Activated T-cell treated with anti-CD3 and anti-CD28 coated beads, Interleukin-2, amount 50 U/mL, for 24 hours (primary cell): ENCODE measurements at regions not wholly inside any gene's neighbourhood (a gene's known extent, or its start where the extent isn't known, plus 50 kb on each side); places are given as distances from the start of the nearest gene placed in this dataset.

Experiments
- DNase-seq: peaks from one replicate; pipeline ENCODE4 v3.0.0-alpha.2; 2020
- H3K27ac Mint-ChIP-seq: 2 replicates; pipeline ENCODE4 v1.8.0; 2020; ENCODE audit warnings: mild to moderate bottlenecking, mixed read lengths
- H3K27me3 Mint-ChIP-seq: 2 replicates; pipeline ENCODE4 v1.8.0; 2020; ENCODE audit warnings: mixed read lengths
- H3K36me3 Mint-ChIP-seq: 2 replicates; pipeline ENCODE4 v1.8.0; 2020; ENCODE audit warnings: low read depth, mixed read lengths
- H3K4me1 Mint-ChIP-seq: 2 replicates; pipeline ENCODE4 v1.8.0; 2020; ENCODE audit warnings: low read depth, mixed read lengths
- H3K4me3 Mint-ChIP-seq: 2 replicates; pipeline ENCODE4 v1.8.0; 2020; ENCODE audit warnings: mild to moderate bottlenecking, moderate library complexity, mixed read lengths
- H3K9me3 Mint-ChIP-seq: 2 replicates; pipeline ENCODE4 v1.8.0; 2020; ENCODE audit warnings: mixed read lengths

DNA sequence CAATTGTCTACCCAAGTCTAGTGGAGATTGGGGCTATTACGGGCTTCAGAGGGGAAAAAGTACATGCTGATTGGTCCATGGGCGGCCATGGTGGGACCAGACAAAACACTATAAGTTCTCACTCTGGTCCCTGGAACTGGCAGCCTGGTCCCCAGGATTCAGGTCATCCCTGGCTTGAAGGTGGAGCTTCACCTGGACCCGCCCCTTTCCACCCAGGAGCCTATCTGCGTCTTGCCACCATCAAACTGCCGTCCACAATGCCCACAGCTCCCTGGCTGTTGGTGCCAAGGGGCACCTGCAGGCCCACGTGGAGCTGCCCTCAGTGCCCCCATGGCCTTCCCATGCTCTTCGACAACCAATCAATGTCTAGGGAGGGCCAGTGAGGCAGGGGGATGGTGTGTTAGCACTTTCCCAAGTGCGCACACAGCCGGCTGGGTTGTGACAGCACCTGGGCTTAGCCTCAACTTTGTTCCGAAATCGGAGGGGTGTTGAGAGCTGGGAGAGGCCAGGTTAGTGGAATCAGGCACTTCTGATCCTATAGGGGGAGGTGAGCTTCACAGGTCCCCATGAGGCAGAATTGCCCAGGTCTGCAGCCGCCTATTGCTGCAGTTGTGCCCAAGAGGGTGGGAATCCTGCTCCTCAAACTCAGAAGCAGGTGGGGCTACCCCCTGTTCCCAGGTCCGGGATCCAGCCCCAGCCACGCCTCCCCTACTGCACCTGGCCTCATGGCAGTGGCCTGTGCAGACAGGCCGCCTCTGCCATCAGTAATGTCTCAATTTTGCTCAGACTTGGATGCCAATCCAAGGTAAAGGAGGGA is 1369.4 kb upstream of the PRMT6 start:
- Mint-ChIP-seq H3K36me3 (no peaks in the 10 kb centered on the region), H3K9me3 (peaks cover 9% of the 10 kb centered on the region), H3K27ac (no peak overlapping the region), H3K4me3 (no peak overlapping the region), H3K4me1 (no peaks in the 10 kb centered on the region), H3K27me3 (no peaks in the 10 kb centered on the region)
- DNase-seq = no peak

DNA sequence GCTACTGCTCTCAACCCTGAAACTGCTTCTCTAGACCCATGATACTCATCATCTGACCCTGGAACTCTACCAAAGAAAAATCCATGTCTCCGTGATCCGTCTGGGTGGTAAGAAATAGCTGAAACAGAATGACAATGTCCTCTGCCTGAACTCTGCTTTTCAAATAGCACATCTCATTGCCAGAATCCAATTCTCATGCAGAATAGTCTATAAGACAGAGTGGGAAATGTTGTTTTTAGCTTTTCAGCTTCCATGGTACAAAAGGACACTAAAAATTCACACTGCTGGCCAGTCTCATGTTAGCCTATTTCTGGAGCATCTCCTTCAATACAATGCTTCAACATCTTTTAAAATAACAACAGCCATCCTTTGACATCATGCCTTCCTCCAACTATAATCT is 1355.8 kb upstream of the PRMT6 start:
- Mint-ChIP-seq H3K27ac (no peak overlapping the region), H3K4me3 (no peak overlapping the region), H3K9me3 (peaks cover 20% of the 10 kb centered on the region), H3K36me3 (no peaks in the 10 kb centered on the region), H3K4me1 (no peaks in the 10 kb centered on the region), H3K27me3 (no peaks in the 10 kb centered on the region)
- no peak for DNase-seq

DNA sequence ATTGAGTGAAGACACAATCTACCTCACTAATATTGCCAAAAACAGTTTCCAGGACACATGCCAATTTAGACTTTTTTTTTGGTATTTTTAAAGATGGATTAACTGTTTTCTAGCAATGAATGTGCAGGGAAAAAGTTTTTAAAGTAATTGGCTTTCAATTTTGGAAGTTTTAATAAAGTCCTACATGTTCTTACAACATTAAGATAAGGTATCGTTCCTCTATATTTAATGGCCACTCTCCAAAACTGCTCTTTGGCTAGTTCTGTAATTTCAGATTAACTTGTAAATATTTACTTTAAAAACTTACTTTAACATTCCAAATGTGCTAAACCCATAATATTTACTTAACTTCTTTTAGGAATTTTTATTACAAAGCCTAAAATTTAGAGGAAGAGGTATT is 1332.2 kb upstream of the PRMT6 start:
- Mint-ChIP-seq H3K4me1 (no peaks in the 10 kb centered on the region), H3K27ac (no peak overlapping the region), H3K36me3 (no peaks in the 10 kb centered on the region), H3K9me3 (peaks cover 7% of the 10 kb centered on the region), H3K4me3 (no peak overlapping the region), H3K27me3 (no peaks in the 10 kb centered on the region)
- DNase-seq = no peak

DNA sequence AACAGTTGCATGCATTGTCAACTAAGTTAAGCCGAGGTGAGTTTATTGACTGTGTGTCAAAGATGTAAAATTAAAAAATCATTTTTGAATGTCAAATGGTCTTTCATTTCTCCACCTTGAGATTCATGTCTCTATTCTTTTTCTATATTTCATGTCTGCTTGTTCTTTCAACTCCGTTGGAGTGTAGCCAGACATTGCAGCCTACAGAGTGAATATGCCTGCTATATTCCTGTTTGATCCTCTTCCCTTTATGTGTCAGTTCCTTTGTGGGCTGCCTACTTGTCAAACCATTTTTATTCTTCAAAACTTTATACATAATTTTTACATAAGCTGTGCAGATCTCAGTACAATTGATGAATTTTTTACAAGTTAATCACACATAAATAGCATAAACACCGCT is 1325.8 kb upstream of the PRMT6 start:
- Mint-ChIP-seq H3K36me3 (no peaks in the 10 kb centered on the region), H3K9me3 (peaks cover 2% of the 10 kb centered on the region), H3K27me3 (no peaks in the 10 kb centered on the region), H3K27ac (no peak overlapping the region), H3K4me1 (no peaks in the 10 kb centered on the region), H3K4me3 (no peak overlapping the region)
- DNase-seq = no peak

DNA sequence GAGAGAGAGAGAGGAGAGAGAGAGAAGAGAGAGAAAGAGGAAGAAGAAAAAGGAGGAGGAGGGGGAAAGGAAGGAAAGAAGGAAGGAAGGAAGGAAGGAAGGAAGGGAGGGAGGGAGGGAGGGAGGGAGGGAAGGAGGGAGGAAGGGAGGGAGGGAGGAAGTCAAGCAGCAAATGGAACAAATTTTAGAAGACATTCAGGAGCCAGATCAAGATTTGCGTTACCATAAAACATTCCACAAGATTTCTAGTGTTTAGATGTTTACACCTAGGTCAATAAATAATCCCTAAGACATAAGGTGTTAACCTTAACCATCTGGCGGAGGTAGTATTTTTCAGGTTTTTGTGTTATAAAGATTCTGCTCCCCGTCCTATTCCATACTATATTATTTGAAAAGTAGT is 1320.1 kb upstream of the PRMT6 start:
- DNase-seq = no peak
- Mint-ChIP-seq H3K27ac (no peak overlapping the region), H3K9me3 (peaks cover 14% of the 10 kb centered on the region), H3K4me1 (no peaks in the 10 kb centered on the region), H3K36me3 (no peaks in the 10 kb centered on the region), H3K4me3 (no peak overlapping the region), H3K27me3 (no peaks in the 10 kb centered on the region)

DNA sequence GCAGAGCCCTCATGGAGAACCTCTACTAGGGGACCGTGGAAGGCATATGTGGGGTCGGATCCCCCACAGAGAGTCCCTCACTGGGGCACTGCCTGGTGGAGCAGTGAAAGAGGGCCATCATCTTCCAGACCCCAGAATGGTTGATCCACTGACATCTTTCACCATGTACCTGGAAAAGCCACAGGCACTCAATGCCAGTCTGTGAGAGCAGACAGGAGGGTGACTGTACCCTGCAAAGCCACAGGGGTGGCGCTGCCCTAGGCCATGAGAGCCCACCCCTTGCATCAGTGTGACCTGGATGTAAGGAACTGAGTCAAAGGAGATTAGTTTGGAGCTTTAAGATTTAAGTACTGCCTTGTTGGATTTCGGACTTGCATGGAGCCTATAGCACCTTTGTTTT is 1276.7 kb upstream of the PRMT6 start:
- H3K9me3 Mint-ChIP-seq = peaks cover 2% of the 10 kb centered on the region
- H3K27me3 Mint-ChIP-seq = no peaks in the 10 kb centered on the region
- DNase-seq = no peak
- no peak overlapping the region for H3K4me3 Mint-ChIP-seq
- H3K4me1 Mint-ChIP-seq = no peaks in the 10 kb centered on the region
- no peaks in the 10 kb centered on the region for H3K36me3 Mint-ChIP-seq
- no peak overlapping the region for H3K27ac Mint-ChIP-seq

DNA sequence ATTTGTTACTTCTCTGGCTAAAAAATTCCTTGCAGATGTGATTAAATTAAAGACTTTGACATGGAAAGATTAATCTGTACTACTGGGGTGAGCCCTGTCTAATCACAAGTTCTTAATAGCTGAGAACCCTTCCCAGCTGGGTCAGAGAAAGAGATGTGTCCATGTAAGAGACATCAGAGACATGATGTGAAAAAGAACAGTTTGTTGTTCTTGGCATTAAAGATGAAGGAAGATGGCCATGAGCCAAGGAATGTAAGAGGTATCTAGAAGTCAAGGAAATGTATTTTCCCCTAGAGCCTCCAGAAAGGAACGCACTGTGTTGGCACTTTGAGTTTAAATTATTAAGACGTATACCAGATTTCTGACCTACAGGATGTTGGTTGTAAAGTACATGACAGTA is 1271.5 kb upstream of the PRMT6 start:
- H3K27ac Mint-ChIP-seq = no peak overlapping the region
- peaks cover 9% of the 10 kb centered on the region for H3K9me3 Mint-ChIP-seq
- H3K36me3 Mint-ChIP-seq = no peaks in the 10 kb centered on the region
- H3K27me3 Mint-ChIP-seq = no peaks in the 10 kb centered on the region
- no peak overlapping the region for H3K4me3 Mint-ChIP-seq
- H3K4me1 Mint-ChIP-seq = no peaks in the 10 kb centered on the region
- no peak for DNase-seq

DNA sequence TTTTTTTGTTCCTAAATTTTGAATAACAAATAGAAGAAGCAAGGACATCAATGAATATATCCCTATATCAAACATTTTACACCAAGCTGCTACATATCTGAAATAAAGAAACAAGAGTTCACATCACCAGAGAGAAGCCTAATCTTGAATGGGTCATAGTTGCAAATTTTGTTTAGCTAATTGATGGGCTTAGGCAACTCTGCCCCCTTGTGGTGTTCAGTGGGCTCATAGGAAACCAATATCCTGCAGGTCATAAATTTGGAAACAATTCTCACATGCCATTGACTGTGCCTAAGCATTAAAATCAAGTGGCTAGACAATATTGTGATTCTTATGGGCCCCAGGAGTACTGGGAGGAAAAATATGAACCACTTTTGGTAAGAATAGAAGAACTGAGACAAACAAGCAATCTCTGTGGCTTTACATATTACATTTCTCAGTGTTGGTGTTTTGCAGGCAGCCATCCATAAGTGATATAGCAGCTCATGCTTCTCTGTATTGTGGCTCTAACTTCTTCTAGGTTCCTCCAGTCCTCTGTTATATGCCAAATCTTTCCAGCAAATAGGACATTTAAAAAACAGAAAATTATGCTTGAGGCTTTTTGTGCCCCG is 1262.8 kb upstream of the PRMT6 start:
- Mint-ChIP-seq H3K4me1 (no peaks in the 10 kb centered on the region), H3K9me3 (peaks cover 6% of the 10 kb centered on the region), H3K4me3 (no peak overlapping the region), H3K27me3 (no peaks in the 10 kb centered on the region), H3K36me3 (no peaks in the 10 kb centered on the region), H3K27ac (no peak overlapping the region)
- no peak for DNase-seq

DNA sequence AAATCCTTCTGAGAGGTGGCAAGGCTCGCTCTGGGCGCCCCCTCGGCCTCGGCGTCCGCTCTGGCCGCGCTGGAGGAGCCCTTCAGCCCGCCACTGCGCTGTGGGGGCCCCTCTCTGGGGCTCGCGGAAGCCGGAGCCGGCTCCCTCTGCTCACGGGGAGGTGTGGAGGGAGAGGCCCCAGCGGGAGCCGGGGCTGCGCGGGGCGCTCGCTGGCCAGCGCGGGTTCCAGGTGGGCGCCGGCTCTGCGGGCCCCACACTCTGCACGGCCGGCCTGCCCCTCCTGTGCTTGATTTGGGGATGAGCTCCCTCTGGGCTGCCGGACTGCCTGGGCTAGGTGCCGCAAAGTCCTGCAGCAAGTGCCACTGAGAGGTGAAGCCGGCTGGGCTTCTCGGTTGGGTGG is 1260.7 kb upstream of the PRMT6 start:
- DNase-seq = no peak
- H3K27me3 Mint-ChIP-seq = no peaks in the 10 kb centered on the region
- no peak overlapping the region for H3K27ac Mint-ChIP-seq
- no peaks in the 10 kb centered on the region for H3K4me1 Mint-ChIP-seq
- H3K36me3 Mint-ChIP-seq = no peaks in the 10 kb centered on the region
- peaks cover 6% of the 10 kb centered on the region for H3K9me3 Mint-ChIP-seq
- H3K4me3 Mint-ChIP-seq = no peak overlapping the region

DNA sequence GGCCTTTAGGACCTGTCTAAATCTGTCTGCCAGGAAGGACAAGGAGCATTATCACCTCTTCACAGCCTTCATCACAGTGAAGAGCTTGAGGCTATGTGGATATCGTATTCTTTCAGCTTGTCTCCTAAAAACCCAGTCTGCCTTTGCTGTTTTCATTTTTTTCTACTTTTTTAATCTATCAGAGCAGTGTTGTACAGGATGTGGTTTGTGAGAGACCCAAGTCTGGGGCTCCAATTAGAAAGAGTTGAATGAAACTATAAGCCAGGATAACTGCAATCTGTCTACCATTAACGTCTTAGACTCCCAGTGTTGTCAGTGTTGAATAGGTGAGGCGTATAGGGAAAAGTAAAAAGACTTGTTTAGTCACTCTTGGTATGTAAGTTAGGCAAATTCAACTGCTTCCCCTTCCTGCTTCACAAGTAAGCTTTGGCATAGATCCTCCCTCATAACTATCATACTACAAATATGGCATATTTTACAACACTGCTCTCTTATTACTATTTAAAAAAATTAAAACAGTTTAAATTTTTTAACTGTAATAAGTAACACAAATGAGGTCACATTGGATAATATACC is 1225.8 kb upstream of the PRMT6 start:
- DNase-seq = no peak
- H3K4me3 Mint-ChIP-seq = no peak overlapping the region
- no peaks in the 10 kb centered on the region for H3K36me3 Mint-ChIP-seq
- peaks cover 11% of the 10 kb centered on the region for H3K9me3 Mint-ChIP-seq
- H3K4me1 Mint-ChIP-seq = no peaks in the 10 kb centered on the region
- H3K27me3 Mint-ChIP-seq = no peaks in the 10 kb centered on the region
- H3K27ac Mint-ChIP-seq = no peak overlapping the region

DNA sequence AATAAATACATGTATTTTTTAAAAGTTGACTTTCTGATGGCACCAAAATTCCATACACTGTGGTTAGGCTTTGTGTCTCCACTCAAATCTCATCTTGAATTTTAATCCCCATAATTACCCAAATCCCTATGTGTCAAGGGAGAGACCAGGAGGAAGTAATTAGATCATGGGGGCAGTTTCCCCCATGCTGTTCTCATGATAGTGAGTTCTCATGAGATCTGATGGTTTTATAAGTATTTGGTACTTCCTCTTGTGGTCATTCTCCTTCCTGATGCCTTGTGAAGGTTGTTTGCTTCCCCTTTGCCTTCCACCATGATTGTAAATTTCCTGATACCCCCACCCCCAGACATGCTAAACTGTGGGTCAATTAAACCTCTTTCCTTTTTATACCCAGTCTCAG is 1218.4 kb upstream of the PRMT6 start:
- Mint-ChIP-seq H3K27ac (no peak overlapping the region), H3K4me1 (no peaks in the 10 kb centered on the region), H3K36me3 (no peaks in the 10 kb centered on the region), H3K4me3 (no peak overlapping the region), H3K27me3 (no peaks in the 10 kb centered on the region), H3K9me3 (peaks cover 24% of the 10 kb centered on the region)
- DNase-seq = no peak

DNA sequence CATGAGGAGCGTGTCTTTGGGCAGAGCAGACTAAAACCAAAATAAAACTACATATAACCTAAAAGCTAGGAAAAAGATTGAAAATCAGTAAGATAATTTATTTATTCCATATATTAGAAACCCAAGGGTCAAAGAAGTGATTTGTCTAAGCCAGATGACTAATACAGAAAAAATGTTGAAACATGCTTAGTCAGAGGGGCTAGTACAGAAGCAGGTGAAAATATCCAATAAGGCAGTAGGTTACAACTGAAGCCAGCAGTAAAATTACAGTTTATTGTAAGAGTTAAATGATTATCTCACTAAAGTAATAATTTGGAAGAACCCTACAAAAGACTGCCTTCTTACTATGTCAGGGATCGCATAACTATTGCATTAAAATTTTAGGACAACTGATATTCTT is 1190.9 kb upstream of the PRMT6 start:
- no peaks in the 10 kb centered on the region for H3K4me1 Mint-ChIP-seq
- DNase-seq = no peak
- peaks cover 24% of the 10 kb centered on the region for H3K9me3 Mint-ChIP-seq
- no peaks in the 10 kb centered on the region for H3K36me3 Mint-ChIP-seq
- H3K27me3 Mint-ChIP-seq = no peaks in the 10 kb centered on the region
- no peak overlapping the region for H3K4me3 Mint-ChIP-seq
- H3K27ac Mint-ChIP-seq = no peak overlapping the region

DNA sequence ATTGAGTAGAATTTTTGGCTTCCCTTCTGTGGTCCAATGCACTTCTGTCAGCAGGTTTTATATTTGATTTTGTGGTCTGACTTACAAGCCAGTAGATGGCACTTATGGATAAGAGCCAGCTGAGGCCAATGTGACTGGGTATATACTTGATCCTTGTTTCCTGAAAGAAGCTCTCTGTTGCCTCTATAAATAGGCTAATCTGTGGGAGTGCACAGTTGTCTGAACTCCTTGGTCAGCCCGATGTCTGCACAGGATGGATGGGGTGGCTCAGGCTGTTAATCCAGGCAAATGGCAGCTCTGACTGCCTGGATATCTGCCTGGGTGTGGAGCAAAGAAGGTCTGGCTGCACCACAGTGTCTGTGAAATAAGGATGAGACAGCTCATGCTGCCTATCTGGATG is 1183.7 kb upstream of the PRMT6 start:
- no peaks in the 10 kb centered on the region for H3K4me1 Mint-ChIP-seq
- no peaks in the 10 kb centered on the region for H3K27me3 Mint-ChIP-seq
- H3K4me3 Mint-ChIP-seq = no peak overlapping the region
- no peaks in the 10 kb centered on the region for H3K36me3 Mint-ChIP-seq
- H3K9me3 Mint-ChIP-seq = peaks cover 13% of the 10 kb centered on the region
- H3K27ac Mint-ChIP-seq = no peak overlapping the region
- no peak for DNase-seq

DNA sequence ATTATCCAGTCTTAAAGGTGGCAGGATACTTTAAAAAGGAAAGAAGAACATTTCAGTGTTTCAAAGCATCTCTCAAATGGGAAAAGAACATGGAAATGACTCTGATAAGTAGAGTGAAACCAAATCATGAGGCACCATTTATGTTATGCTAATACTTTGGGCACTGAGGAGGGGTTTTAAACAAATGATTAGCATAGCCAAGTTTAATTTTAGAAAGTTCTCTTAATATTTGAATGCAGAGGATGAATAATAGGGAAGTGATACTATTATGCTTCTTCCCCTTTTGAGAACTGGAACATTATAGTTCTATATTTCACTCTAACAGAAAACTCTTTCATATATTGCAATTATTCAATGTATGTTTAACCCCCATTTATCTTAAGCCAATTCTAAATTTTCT is 1181.9 kb upstream of the PRMT6 start:
- Mint-ChIP-seq H3K27ac (no peak overlapping the region), H3K36me3 (no peaks in the 10 kb centered on the region)

DNA sequence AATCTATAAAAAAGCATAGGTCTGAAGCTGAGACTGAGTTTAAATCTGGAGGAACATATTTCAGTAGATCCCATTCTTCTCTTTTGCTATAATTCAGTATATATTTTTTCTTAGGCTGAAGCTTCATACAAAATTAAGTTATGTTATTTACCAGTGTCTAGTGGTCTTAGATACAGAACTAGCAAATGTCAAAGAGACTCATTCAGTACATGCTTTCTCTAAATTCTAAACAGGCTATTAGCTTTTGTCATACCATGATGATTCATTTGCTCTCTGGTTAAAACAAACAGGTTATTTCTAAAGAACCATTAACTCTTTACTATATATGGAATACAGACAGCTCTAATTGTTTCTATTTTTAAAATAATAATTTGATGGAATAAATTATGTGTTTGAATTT is 1170.2 kb upstream of the PRMT6 start:
- Mint-ChIP-seq H3K4me1 (no peaks in the 10 kb centered on the region), H3K36me3 (no peaks in the 10 kb centered on the region), H3K9me3 (peaks cover 20% of the 10 kb centered on the region), H3K27me3 (no peaks in the 10 kb centered on the region), H3K4me3 (no peak overlapping the region), H3K27ac (no peak overlapping the region)
- DNase-seq = no peak

More for the DNA sequence above, 1181.9 kb upstream of the PRMT6 start:
- H3K27me3 Mint-ChIP-seq = no peaks in the 10 kb centered on the region
- peaks cover 16% of the 10 kb centered on the region for H3K9me3 Mint-ChIP-seq
- H3K4me3 Mint-ChIP-seq = no peak overlapping the region
- DNase-seq = no peak
- H3K4me1 Mint-ChIP-seq = no peaks in the 10 kb centered on the region
